GM21360 (cell line): ENCODE measurements at regions not wholly inside any gene's neighbourhood (a gene's known extent, or its start where the extent isn't known, plus 50 kb on each side); places are given as distances from the start of the nearest gene placed in this dataset.
"Not testable (repeated sequence)": the region's sequence is repeated elsewhere in the genome, so short reads cannot be mapped to it uniquely, and the experiment has no call there.

Experiments
- ATAC-seq: cut with Tn5 transposase; IDR thresholded peaks from one replicate; pipeline ENCODE4 v1.9.1; 2021; ENCODE audit warnings: mild to moderate bottlenecking, moderate library complexity; ENCODE audit not compliant: unreplicated experiment

GRCh38 chr2:61632276-61633169 is 94.4 kb upstream of the XPO1 start:
- ATAC-seq = no peak

GRCh38 chr2:61631321-61631720 is 93.2 kb upstream of the XPO1 start:
- ATAC-seq = no peak

GRCh38 chr2:61626827-61627226 is 88.7 kb upstream of the XPO1 start:
- no peak for ATAC-seq

GRCh38 chr2:61623747-61624146 is 85.6 kb upstream of the XPO1 start:
- no peak for ATAC-seq

- no peak for ATAC-seq
Observed at GRCh38 chr2:61620244-61621159, 82.3 kb upstream of the XPO1 start.

- ATAC-seq = no peak
Observed at GRCh38 chr2:61619561-61619960, 81.4 kb upstream of the XPO1 start.

GRCh38 chr2:61617610-61618009 is 79.5 kb upstream of the XPO1 start:
- ATAC-seq = no peak

DNA sequence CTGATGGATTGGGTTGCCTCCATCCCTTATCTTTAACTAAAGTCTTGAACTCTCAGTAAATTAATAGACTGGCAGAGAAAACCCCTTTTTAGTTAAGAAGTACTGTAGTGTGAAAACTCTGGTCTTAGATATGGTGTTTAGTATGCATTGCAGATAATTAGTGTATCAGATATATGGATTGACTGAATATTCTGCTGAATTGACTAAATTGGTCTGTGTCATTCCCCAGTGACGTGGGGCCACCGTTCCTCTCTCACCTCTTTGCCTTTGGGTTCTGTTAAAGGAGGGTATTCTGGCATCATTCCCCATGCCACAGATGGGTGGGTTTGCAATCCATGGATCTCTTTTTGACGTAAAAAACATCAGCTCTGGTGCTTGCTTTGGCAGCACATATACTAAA is 67.1 kb upstream of the XPO1 start:
- no peak for ATAC-seq

DNA sequence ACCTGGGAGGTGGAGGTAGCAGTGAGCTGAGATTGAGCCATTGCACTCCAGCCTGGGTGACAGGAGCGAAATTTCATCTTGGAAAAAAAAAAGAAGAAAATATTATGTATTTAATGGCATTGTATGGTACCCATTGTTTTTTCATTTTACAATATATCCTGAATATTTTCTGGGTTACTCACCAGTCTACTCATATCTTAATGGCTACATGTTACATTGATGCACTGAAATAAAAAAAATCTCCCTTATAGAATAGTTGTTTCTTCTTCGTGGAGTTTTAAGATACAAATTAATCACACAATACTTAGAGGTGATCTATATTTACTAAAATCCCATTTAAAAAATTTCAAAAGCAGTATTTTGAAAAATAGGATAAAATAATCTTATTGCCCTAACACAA is 66.3 kb upstream of the XPO1 start:
- no peak for ATAC-seq

DNA sequence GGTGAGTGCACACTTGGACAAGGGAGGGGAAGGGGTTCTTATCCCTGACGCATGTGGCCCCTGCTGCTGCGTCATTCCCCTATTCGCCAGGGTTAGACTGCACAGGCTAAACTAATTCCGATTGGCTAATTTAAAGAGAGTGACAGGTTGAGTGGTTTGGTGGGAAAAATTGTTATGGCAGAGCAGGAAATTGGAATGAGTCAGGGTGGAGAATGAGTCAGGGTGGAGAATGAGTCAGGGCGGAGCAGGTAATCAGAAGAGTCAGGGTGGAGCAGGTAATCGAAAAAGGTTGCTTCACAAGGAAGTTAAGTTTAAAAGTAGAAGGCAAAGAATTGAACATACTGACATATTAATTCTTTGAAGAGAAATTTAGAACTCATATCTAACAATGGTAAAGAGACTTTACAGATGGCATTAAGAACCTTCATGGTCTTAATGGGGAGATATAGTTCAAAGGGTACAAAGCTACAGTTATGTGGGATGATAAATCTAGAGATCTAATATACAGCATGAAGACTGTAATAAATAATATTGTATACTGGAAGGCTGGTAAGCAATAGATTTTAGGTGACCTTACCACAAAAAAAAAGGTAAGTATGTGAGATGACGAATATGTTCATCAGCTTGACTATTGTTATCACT is 60.5 kb upstream of the XPO1 start:
- not testable (repeated sequence) for ATAC-seq

GRCh38 chr2:61597300-61598289 is 59.4 kb upstream of the XPO1 start:
- ATAC-seq = no peak

DNA sequence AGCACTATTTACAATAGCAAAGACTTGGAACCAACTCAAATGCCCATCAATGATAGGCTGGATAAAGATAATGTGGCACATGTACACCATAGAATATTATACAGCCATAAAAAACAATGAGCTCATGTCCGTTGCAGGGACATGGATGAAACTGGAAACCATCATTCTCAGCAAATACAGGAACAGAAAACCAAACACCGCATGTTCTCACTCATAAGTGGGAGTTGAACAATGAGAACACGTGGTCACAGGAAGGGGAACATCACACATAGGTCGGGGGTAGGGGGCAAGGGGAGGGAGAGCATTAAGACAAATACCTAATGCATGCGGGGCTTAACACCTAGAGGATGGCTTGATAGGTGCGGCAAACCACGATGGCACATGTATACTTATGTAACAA is 56.0 kb upstream of the XPO1 start:
- not testable (repeated sequence) for ATAC-seq

GRCh38 chr2:61593648-61594047 is 55.5 kb upstream of the XPO1 start:
- ATAC-seq = not testable (repeated sequence)

GRCh38 chr2:61590214-61590613 is 52.1 kb upstream of the XPO1 start:
- no peak for ATAC-seq

- no peak for ATAC-seq
Observed at GRCh38 chr2:61588566-61588965, 50.4 kb upstream of the XPO1 start.
